HG03159 (cell line): ENCODE measurements at regions not wholly inside any gene's neighbourhood (a gene's known extent, or its start where the extent isn't known, plus 50 kb on each side); places are given as distances from the start of the nearest gene placed in this dataset.

Experiments used
- ATAC-seq: cut with Tn5 transposase; IDR thresholded peaks from one replicate; pipeline ENCODE4 v1.9.1; 2021; ENCODE audit warnings: mild to moderate bottlenecking, moderate library complexity; ENCODE audit not compliant: unreplicated experiment

DNA sequence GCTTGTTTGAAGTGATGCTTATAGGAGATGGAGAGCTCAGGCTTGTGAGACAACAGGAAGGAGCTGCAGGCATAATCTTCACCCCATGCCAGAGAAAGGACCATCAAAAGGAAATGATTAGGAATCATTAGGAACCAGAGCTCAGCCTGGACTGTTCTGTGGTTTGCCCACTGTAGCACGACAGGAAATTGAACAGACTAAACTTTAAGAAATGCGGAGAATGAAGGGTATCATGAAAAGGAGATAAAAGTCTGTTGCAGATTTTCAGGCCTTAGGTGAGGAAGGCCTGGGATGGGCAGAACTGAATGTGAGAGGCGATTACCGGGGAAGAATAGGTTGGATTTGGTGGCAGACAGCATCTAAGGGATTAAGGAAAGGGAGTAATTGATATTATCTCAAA lies 292.0 kb upstream of the PLXNA2 start:
- no peak for ATAC-seq

DNA sequence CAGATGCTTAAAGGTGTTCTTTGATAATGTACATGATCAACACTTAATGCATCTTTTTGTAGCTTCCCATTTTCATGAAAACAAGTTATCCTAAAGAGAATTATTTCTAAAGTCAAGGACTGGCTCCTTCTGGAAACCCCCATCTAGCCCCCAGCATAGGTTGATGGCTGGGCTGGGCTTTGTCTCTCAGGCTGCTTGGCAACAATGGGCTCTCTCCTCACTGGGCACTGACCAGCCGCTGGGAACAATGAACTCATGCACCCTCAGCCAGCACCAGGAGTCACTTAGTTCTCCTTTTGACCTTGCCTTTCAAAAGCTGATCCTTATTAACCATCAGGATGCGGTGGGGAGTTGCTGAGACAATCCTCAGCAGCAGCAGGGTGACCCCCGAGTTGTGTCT lies 293.0 kb upstream of the PLXNA2 start:
- ATAC-seq: no peak

DNA sequence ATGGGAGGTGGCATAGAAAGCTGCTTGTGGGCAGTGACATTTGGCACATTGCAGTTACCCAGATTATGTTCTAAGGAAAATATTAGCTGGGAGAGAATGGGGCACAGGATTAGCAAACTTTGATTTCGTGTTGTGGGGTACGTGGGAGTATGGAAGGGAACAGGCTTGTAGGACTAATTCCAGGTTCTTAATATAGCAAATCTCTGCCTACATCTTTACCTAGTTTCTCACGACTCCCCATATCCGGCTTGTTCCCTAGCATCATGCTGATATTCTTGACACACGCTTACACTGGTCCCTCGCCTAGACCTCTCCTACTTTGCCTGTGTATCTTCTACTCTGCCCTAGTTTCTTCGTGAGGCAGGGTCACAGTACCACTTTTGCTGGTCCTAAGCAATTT lies 293.9 kb upstream of the PLXNA2 start:
- ATAC-seq: no peak

GRCh38 chr1:208538587-208538986 lies 294.4 kb upstream of the PLXNA2 start:
- no peak for ATAC-seq

DNA sequence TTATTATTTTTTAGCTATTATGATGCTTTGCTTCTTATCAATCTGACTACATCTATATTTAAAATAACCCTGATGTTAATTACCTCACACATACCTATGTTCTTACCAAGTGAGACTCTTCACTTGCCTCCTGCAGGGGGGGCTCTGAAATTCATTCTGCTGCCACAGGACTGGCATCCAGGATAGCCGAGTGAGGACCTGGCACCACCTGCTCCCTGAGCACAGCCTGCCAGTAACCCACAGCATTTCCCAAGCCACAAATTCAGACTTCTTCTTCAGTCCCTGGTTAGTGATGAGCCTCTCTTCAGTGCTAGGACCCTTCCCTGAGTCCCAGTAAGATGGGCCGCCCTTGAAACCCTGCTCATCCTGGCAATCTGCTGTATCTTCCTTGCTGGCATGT lies 296.5 kb upstream of the PLXNA2 start:
- ATAC-seq: no peak

GRCh38 chr1:208541225-208541855 lies 297.2 kb upstream of the PLXNA2 start:
- ATAC-seq: no peak

- ATAC-seq: no peak
These were observed 298.1 kb upstream of the PLXNA2 start for GRCh38 chr1:208542309-208542708.

DNA sequence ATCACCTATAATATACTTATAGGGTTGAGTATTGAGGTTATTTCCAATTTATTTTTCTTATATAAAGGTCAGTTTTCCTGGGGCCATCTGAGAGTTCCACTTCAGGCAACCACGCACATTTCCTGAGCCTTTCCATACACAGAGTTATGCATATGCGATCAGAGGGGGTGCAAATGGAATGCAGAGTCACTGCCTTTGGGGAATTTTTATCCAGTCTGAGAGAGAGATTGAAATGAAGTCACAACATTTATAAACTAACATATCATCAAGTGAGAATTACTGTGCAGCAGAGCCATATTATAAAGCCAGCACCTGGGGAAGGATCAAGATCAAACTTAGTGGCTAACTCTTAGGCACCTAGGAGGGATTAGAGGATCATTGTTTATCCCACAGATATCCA lies 299.9 kb upstream of the PLXNA2 start:
- no peak for ATAC-seq

- no peak for ATAC-seq
These were observed 300.6 kb upstream of the PLXNA2 start for GRCh38 chr1:208544794-208545193.

DNA sequence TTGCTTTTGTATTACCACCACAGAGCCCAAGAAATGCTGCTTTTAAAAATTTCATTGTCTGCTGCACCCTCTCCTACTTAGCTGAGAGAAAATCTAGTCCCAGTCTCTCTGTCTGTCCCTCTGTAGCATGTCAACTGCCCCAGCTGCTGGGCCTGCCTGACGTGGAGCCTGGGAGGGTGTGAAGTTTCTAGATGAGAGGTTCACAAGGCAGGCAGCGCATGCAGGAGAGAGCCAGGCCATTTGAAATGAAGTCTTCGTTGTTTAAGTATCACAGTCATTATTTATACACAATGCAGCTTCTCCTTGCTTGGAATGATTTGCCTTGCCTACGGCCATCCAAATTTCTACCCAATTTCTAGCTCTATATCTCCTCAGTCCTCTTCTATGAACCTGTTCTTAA lies 306.8 kb upstream of the PLXNA2 start:
- ATAC-seq: no peak

DNA sequence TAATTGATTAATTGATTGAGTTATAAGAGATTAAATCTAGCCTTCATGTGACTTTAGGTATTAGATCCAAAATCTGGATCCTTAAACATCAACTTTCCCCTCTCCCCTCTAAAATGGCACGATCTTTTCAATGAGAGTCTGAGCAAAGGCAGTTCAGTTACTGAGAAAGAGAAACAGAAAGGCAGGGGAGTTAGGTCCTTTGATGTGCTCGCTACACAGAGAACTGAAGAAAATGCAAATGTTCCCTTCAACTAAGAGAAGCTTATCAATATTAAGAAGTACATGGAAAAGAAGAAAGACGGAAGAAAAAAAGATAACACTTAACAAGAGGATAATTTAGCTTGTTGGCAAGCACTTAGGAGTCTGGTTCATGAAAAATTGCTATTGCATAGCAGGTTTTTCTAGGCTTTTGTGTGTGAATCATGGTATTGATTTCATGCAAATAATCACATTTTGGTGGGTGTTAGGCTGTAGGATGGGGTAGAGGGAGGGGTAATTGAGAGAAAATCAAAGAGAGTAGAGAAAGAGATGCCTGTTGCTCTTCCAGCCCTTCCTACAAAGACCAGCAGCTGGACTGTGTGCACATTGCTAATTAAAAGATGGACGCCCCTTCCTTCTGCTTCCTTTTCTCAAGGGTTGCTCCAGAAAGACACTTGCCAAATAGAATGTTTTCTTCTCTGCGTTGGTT lies 307.6 kb upstream of the PLXNA2 start:
- ATAC-seq: no peak

- no peak for ATAC-seq
These were observed 308.7 kb upstream of the PLXNA2 start for GRCh38 chr1:208552928-208553327.

- no peak for ATAC-seq
These were observed 312.3 kb upstream of the PLXNA2 start for GRCh38 chr1:208556461-208556860.

DNA sequence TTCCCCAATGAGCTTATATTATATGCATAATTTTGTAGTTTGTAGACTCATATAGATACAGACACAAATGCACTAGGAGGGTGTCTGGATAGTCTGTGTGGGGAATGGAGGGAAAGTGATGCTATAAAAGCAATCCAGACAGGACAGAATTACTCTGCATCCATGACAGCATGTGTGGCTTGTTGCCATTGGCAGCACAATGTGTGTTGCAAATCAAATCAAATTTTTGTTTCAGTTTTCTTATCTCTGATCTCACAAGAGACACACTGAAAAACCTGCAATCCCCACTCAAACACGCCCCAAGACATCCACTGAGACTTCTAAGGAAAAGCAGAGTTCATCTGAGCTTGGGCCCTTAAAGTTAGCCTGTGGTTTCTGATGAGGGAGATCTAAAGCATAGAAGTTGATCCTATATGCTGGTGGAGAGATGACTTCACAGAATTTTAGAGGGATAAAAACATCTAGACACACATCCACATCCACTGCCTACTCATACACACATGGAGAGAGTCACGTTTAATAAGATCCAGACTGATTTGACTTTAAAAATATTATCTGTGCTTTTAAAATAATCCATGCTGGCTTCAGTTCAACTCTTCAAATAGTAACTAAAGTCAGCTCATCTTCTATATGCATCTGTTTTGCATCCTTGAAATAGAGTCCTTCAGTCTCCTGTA lies 313.0 kb upstream of the PLXNA2 start:
- no peak for ATAC-seq

- ATAC-seq: no peak
These were observed 313.5 kb upstream of the PLXNA2 start for GRCh38 chr1:208557723-208558094.

GRCh38 chr1:208559597-208560329 lies 315.6 kb upstream of the PLXNA2 start:
- no peak for ATAC-seq

DNA sequence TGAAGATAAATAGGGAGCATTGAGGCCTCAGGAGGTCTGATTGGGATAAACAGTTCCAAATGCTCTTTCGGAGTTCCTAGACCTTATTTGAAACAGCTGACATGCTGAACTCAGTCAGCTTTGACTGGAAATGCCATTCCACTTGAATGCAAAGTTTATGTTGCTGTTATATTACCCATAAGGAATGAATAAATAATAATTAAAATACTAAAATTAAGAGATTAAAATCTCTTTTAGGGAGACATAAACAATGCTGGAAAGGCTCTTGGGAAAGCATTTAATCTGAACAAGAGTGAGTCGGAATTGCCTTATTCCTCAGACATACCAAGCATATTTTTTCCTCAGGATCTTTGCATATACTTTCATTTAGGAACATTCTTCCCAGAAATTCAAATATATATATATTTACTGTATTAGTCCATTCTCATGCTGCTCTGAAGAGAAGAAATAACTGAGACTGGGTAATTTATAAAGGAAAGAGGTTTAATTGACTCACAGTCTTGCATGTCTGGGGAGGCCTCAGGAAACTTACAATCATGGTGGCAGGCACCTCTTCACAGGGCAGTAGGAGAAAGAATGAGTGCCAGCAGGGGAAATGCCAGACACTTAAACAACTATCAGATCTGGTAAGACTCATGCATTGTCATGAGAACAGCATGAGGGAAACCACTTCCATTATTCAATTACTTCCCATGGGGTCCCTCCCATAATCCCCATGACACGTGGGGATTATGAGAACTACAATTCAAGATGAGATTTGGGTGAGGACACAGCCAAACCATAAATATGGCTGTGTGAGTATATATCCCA lies 318.2 kb upstream of the PLXNA2 start:
- no peak for ATAC-seq

- ATAC-seq: no peak
These were observed 320.3 kb upstream of the PLXNA2 start for GRCh38 chr1:208564466-208564865.

GRCh38 chr1:208565756-208566440 lies 321.7 kb upstream of the PLXNA2 start:
- ATAC-seq: no peak

DNA sequence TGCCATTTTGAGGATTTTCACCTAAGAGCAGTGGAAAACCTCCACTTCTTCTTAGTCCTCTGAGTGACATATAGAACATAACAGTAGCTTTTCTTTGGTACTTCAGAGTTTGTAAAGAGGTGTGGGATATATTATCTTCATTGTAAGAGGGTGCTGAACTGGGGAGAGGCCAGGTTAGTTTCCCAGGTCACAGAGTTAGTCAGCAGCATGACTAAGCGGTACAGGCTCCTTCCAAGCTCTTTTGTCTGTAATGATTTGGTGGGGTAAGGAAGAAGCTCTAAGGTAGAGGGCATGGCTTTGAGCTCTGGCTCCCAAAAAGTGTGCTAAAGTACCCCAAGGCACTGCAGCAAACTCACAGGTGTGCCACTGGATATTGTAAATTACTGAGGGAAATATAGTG lies 325.0 kb upstream of the PLXNA2 start:
- no peak for ATAC-seq
